Neural progenitor cell (in vitro differentiated cells): ENCODE measurements at regions not wholly inside any gene's neighbourhood (a gene's known extent, or its start where the extent isn't known, plus 50 kb on each side); places are given as distances from the start of the nearest gene placed in this dataset.

Experiments used
- DNase-seq: peaks from one replicate; pipeline ENCODE4 v3.0.0-alpha.2; 2016; ENCODE audit warnings: low spot score
- H2AFZ ChIP-seq: fragments of 200-600 bp; sonication (generic); replicated peaks from 2 replicates; pipeline ENCODE4 v1.6.1; 2016; ENCODE audit warnings: antibody characterized with exemption
- H3F3A ChIP-seq: fragments of 200-600 bp; sonication (generic); 2 replicates; pipeline ENCODE4 v1.6.1; 2016; ENCODE audit warnings: antibody characterized with exemption, low read depth
- H3K27ac ChIP-seq: fragments of 200-600 bp; sonication (generic); 2 replicates; pipeline ENCODE4 v1.5.1; 2016; ENCODE audit warnings: mild to moderate bottlenecking
- H3K27me3 ChIP-seq: fragments of 200-600 bp; sonication (generic); 2 replicates; pipeline ENCODE4 v1.6.1; 2016; ENCODE audit warnings: mild to moderate bottlenecking, moderate library complexity
- H3K36me3 ChIP-seq: fragments of 200-600 bp; sonication (generic); 2 replicates; pipeline ENCODE4 v1.5.1; 2016
- H3K4me1 ChIP-seq: fragments of 200-600 bp; sonication (generic); 2 replicates; pipeline ENCODE4 v1.6.1; 2016; ENCODE audit warnings: mixed run types
- H3K4me2 ChIP-seq: fragments of 200-600 bp; sonication (generic); 2 replicates; pipeline ENCODE4 v1.6.1; 2016
- H3K4me3 ChIP-seq: fragments of 200-600 bp; sonication (generic); 2 replicates; pipeline ENCODE4 v1.5.1; 2016
- H3K79me2 ChIP-seq: fragments of 200-600 bp; sonication (generic); 2 replicates; pipeline ENCODE4 v1.6.1; 2016; ENCODE audit warnings: low read depth
- H3K9ac ChIP-seq: fragments of 200-600 bp; sonication (generic); 2 replicates; pipeline ENCODE4 v1.6.1; 2016
- H3K9me3 ChIP-seq: fragments of 200-600 bp; sonication (generic); 2 replicates; pipeline ENCODE4 v1.5.1; 2016; ENCODE audit warnings: low read depth
- H4K20me1 ChIP-seq: fragments of 200-600 bp; sonication (generic); 2 replicates; pipeline ENCODE4 v1.6.1; 2016; ENCODE audit warnings: low read depth
- H3K27ac Mint-ChIP-seq: 3 replicates; pipeline ENCODE4 v1.8.0; 2021; ENCODE audit warnings: mixed read lengths
- H3K27me3 Mint-ChIP-seq: 2 replicates; pipeline ENCODE4 v1.8.0; 2022; ENCODE audit warnings: low read depth, mild to moderate bottlenecking, inconsistent platforms, moderate library complexity, mixed read lengths; ENCODE audit not compliant: insufficient read depth
- H3K36me3 Mint-ChIP-seq: 3 replicates; pipeline ENCODE4 v1.8.0; 2021; ENCODE audit warnings: mixed read lengths
- H3K4me1 Mint-ChIP-seq: 3 replicates; pipeline ENCODE4 v1.8.0; 2021; ENCODE audit warnings: mixed read lengths
- H3K4me3 Mint-ChIP-seq: 3 replicates; pipeline ENCODE4 v1.8.0; 2021; ENCODE audit warnings: mild to moderate bottlenecking, moderate library complexity, mixed read lengths
- H3K9me3 Mint-ChIP-seq: 3 replicates; pipeline ENCODE4 v1.8.0; 2020; ENCODE audit warnings: mixed read lengths
- EZH2 ChIP-seq: fragments of 200-600 bp; sonication (generic); IDR thresholded peaks from 2 replicates; pipeline ENCODE4 v1.6.1; 2017; ENCODE audit warnings: antibody characterized with exemption, mild to moderate bottlenecking, moderate library complexity
- EZH2phosphoT487 ChIP-seq: fragments of 200-600 bp; sonication (generic); IDR thresholded peaks from 2 replicates; pipeline ENCODE4 v1.6.1; 2017; ENCODE audit warnings: antibody characterized with exemption
- TF ChIP-seq, protein P1 (sequence below): fragments of 200-600 bp; sonication (generic); IDR thresholded peaks from 2 replicates; pipeline ENCODE4 v1.5.1; 2017; ENCODE audit warnings: antibody characterized with exemption, mild to moderate bottlenecking

DNA sequence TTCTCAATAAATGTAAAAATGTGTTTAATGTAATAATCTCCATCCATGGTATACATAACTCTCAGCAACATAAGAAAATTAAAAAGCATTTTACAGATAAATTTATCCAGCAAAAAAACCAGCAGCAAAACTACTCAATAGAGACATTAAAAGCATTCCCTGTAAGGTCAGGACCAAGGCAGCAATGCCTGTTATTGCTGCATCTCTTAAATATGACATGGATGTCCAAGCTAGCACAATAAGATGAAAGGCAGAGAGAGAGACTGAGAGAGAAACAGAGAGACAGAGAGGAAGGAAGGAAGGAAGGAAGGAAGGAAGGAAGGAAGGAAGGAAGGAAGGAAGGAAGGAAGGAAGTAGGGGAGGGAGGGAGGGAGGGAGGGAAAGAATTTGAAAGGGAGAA lies 289.0 kb upstream of the PAPPA start:
- Mint-ChIP-seq H3K4me1 (no peaks in the 10 kb centered on the region), H3K36me3 (no peaks in the 10 kb centered on the region), H3K27ac (no peak overlapping the region), H3K9me3 (no peaks in the 10 kb centered on the region), H3K4me3 (no peak overlapping the region), H3K27me3 (no peaks in the 10 kb centered on the region)
- no peak overlapping the region for H3K9ac ChIP-seq
- no peak overlapping the region for H3K27ac ChIP-seq
- H3K27me3 ChIP-seq = no peaks in the 10 kb centered on the region
- no peak for DNase-seq
- no peak overlapping the region for H3K4me3 ChIP-seq
- H3K4me2 ChIP-seq = no peak overlapping the region
- TF ChIP-seq, protein P1, sequence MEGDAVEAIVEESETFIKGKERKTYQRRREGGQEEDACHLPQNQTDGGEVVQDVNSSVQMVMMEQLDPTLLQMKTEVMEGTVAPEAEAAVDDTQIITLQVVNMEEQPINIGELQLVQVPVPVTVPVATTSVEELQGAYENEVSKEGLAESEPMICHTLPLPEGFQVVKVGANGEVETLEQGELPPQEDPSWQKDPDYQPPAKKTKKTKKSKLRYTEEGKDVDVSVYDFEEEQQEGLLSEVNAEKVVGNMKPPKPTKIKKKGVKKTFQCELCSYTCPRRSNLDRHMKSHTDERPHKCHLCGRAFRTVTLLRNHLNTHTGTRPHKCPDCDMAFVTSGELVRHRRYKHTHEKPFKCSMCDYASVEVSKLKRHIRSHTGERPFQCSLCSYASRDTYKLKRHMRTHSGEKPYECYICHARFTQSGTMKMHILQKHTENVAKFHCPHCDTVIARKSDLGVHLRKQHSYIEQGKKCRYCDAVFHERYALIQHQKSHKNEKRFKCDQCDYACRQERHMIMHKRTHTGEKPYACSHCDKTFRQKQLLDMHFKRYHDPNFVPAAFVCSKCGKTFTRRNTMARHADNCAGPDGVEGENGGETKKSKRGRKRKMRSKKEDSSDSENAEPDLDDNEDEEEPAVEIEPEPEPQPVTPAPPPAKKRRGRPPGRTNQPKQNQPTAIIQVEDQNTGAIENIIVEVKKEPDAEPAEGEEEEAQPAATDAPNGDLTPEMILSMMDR = no peak
- TF ChIP-seq EZH2 (no peak), EZH2phosphoT487 (no peak)
- no peaks in the 10 kb centered on the region for H4K20me1 ChIP-seq
- no peak overlapping the region for H2AFZ ChIP-seq
- H3K9me3 ChIP-seq = no peaks in the 10 kb centered on the region
- no peaks in the 10 kb centered on the region for H3F3A ChIP-seq
- H3K4me1 ChIP-seq = peaks cover 4% of the 10 kb centered on the region
- no peaks in the 10 kb centered on the region for H3K79me2 ChIP-seq
- no peaks in the 10 kb centered on the region for H3K36me3 ChIP-seq

DNA sequence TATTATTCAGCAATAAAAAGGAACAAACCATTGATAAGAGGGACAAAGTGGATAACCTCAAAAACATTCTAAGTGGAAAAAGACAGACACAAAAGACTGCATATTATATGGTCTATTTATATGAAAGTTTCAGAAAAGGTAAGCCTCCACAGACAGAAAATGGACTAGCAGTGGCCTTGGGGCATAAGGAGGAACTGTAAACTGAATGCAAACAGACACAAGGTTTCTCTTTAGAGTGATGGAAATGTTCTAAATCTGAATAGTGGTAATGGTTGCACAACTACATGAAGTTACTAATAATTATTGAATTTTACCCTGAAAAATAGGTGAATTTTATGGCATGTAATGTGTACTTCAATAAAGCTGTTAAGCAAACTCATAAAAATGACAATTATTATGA lies 286.3 kb upstream of the PAPPA start:
- H3K27ac ChIP-seq = no peak overlapping the region
- Mint-ChIP-seq H3K4me3 (no peak overlapping the region), H3K9me3 (no peaks in the 10 kb centered on the region), H3K27me3 (no peaks in the 10 kb centered on the region), H3K36me3 (no peaks in the 10 kb centered on the region), H3K4me1 (no peaks in the 10 kb centered on the region), H3K27ac (no peak overlapping the region)
- H2AFZ ChIP-seq = no peak overlapping the region
- DNase-seq = no peak
- H3K27me3 ChIP-seq = no peaks in the 10 kb centered on the region
- no peaks in the 10 kb centered on the region for H3K36me3 ChIP-seq
- H3K4me1 ChIP-seq = peaks cover 7% of the 10 kb centered on the region
- TF ChIP-seq, protein P1 = no peak
- TF ChIP-seq EZH2phosphoT487 = no peak
- TF ChIP-seq EZH2 = no peak
- H3K9ac ChIP-seq = no peak overlapping the region
- no peaks in the 10 kb centered on the region for H4K20me1 ChIP-seq
- no peak overlapping the region for H3K4me3 ChIP-seq
- H3F3A ChIP-seq = no peaks in the 10 kb centered on the region
- H3K4me2 ChIP-seq = no peak overlapping the region
- H3K9me3 ChIP-seq = no peaks in the 10 kb centered on the region
- no peaks in the 10 kb centered on the region for H3K79me2 ChIP-seq

DNA sequence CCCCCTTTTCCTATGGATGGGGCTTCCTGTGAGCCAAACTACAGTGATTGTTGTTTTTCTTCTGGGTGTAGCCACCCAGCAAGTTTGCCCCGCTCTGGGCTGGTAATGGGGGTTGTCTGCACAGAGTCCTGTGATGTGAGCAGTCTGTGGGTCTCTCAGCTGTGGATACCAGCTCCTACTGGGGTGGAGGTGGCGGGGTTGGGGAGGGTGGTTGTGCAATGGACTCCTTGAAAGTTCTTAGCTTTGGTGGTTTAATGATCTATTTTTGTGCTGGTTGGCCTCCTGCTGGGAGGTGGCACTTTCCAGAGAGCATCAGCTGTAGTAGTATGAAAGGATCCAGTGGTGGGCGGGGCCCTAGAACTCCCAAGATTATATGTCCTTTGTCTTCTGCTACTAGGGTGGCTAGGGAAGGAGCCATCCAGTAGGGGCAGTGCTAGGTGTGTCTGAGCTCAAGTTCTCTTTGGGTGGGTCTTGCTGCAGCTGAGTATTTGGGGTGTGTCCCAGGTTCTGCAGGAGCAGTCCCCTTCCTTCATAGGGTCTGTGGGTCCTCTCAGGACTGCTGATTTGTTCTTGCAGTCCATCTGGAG lies 275.6 kb upstream of the PAPPA start:
- no peaks in the 10 kb centered on the region for H3K9me3 ChIP-seq
- H3K79me2 ChIP-seq = no peaks in the 10 kb centered on the region
- no peak overlapping the region for H3K9ac ChIP-seq
- Mint-ChIP-seq H3K9me3 (no peaks in the 10 kb centered on the region), H3K4me1 (no peaks in the 10 kb centered on the region), H3K27ac (no peak overlapping the region), H3K36me3 (no peaks in the 10 kb centered on the region), H3K4me3 (no peak overlapping the region), H3K27me3 (no peaks in the 10 kb centered on the region)
- TF ChIP-seq, protein P1 = no peak
- TF ChIP-seq EZH2 (no peak), EZH2phosphoT487 (no peak)
- no peak overlapping the region for H3K4me2 ChIP-seq
- H4K20me1 ChIP-seq = no peaks in the 10 kb centered on the region
- no peak overlapping the region for H2AFZ ChIP-seq
- H3K36me3 ChIP-seq = no peaks in the 10 kb centered on the region
- no peak overlapping the region for H3K27ac ChIP-seq
- no peak overlapping the region for H3K4me3 ChIP-seq
- no peaks in the 10 kb centered on the region for H3K27me3 ChIP-seq
- DNase-seq = no peak
- H3F3A ChIP-seq = no peaks in the 10 kb centered on the region
- peaks cover 6% of the 10 kb centered on the region for H3K4me1 ChIP-seq
